ENCODE measurements at regions not wholly inside any gene's neighbourhood (a gene's known extent, or its start where the extent isn't known, plus 50 kb on each side); places are given as distances from the start of the nearest gene placed in this dataset.

GRCh38 chr21:27498025-27498424 is 531.1 kb upstream of the ADAMTS5 start:
- in situ Hi-C loops (cut with MboI; ENCODE audit: low sequenced_read_pairs, unreplicated experiment), result no loop called here
- DNase-seq (ENCODE audit: low spot score), result no peak
- TF ChIP-seq CTCF (IDR thresholded peaks at IDR 0.05; ENCODE audit: borderline replicate concordance, control extremely low read depth, extremely low read depth, insufficient read depth, missing control alignments), result no peak

GRCh38 chr21:27495836-27496235 is 528.9 kb upstream of the ADAMTS5 start:
- TF ChIP-seq CTCF (IDR thresholded peaks at IDR 0.05; ENCODE audit: borderline replicate concordance, control extremely low read depth, extremely low read depth, insufficient read depth, missing control alignments), result no peak
- no peak for DNase-seq (ENCODE audit: low spot score)

GRCh38 chr21:27493542-27493941 is 526.7 kb upstream of the ADAMTS5 start:
- TF ChIP-seq CTCF (IDR thresholded peaks at IDR 0.05; ENCODE audit: borderline replicate concordance, control extremely low read depth, extremely low read depth, insufficient read depth, missing control alignments), result no peak
- no peak for DNase-seq (ENCODE audit: low spot score)
- in situ Hi-C loops (cut with MboI; ENCODE audit: low sequenced_read_pairs, unreplicated experiment), result no loop called here

More at GRCh38 chr21:27495836-27496235, 528.9 kb upstream of the ADAMTS5 start:
- in situ Hi-C loops (cut with MboI; ENCODE audit: low sequenced_read_pairs, unreplicated experiment), result no loop called here

- in situ Hi-C loops (cut with MboI; ENCODE audit: low sequenced_read_pairs, unreplicated experiment), result no loop called here
- TF ChIP-seq CTCF (IDR thresholded peaks at IDR 0.05; ENCODE audit: borderline replicate concordance, control extremely low read depth, extremely low read depth, insufficient read depth, missing control alignments), result no peak
- no peak for DNase-seq (ENCODE audit: low spot score)
These were observed 520.8 kb upstream of the ADAMTS5 start for GRCh38 chr21:27487676-27488075.

GRCh38 chr21:27480841-27481261 is 514.0 kb upstream of the ADAMTS5 start:
- in situ Hi-C loops (cut with MboI; ENCODE audit: low sequenced_read_pairs, unreplicated experiment), result no loop called here
- TF ChIP-seq CTCF (IDR thresholded peaks at IDR 0.05; ENCODE audit: borderline replicate concordance, control extremely low read depth, extremely low read depth, insufficient read depth, missing control alignments), result no peak
- DNase-seq (ENCODE audit: low spot score), result no peak

GRCh38 chr21:27477296-27477695 is 510.4 kb upstream of the ADAMTS5 start:
- in situ Hi-C loops (cut with MboI; ENCODE audit: low sequenced_read_pairs, unreplicated experiment), result no loop called here
- DNase-seq (ENCODE audit: low spot score), result no peak
- no peak for TF ChIP-seq CTCF (IDR thresholded peaks at IDR 0.05; ENCODE audit: borderline replicate concordance, control extremely low read depth, extremely low read depth, insufficient read depth, missing control alignments)

GRCh38 chr21:27476696-27477095 is 509.8 kb upstream of the ADAMTS5 start:
- TF ChIP-seq CTCF (IDR thresholded peaks at IDR 0.05; ENCODE audit: borderline replicate concordance, control extremely low read depth, extremely low read depth, insufficient read depth, missing control alignments), result no peak
- no peak for DNase-seq (ENCODE audit: low spot score)
- in situ Hi-C loops (cut with MboI; ENCODE audit: low sequenced_read_pairs, unreplicated experiment), result no loop called here
